Liver (tissue), 8 donors: ENCODE measurements at regions not wholly inside any gene's neighbourhood (a gene's known extent, or its start where the extent isn't known, plus 50 kb on each side); places are given as distances from the start of the nearest gene placed in this dataset.

Experiments
- DNase-seq: peaks from one replicate; pipeline ENCODE4 v3.0.0-alpha.2; 2017; ENCODE audit warnings: low spot score
- H3K27ac ChIP-seq, 2 donors: one replicate each; pipeline ENCODE4 v1.7.0; 2013; ENCODE audit warnings: inconsistent platforms in 2 of 2, low read length in 2 of 2, control low read depth in 1 of 2, low read depth in 1 of 2, mild to moderate bottlenecking in 1 of 2
- H3K27me3 ChIP-seq, 4 donors: one replicate each; pipeline versions ENCODE4 v1.6.1 to v1.7.0; 2013; ENCODE audit warnings: low read length in 3 of 4, inconsistent platforms in 1 of 4, mild to moderate bottlenecking in 1 of 4, moderate library complexity in 1 of 4; ENCODE audit not compliant: control insufficient read depth in 4 of 4, insufficient read depth in 4 of 4
- H3K36me3 ChIP-seq, 4 donors: one replicate each; pipeline versions ENCODE4 v1.6.1 to v1.7.0; 2013; ENCODE audit warnings: low read length in 3 of 4, mild to moderate bottlenecking in 3 of 4, low read depth in 1 of 4, moderate library complexity in 1 of 4; ENCODE audit not compliant: control insufficient read depth in 4 of 4, insufficient read depth in 3 of 4
- H3K4me1 ChIP-seq, 4 donors: one replicate each; pipeline versions ENCODE4 v1.6.1 to v1.7.0; 2013; ENCODE audit warnings: low read length in 3 of 4, mild to moderate bottlenecking in 3 of 4, moderate library complexity in 1 of 4; ENCODE audit not compliant: control insufficient read depth in 4 of 4, insufficient read depth in 4 of 4
- H3K4me3 ChIP-seq, 3 donors: one replicate each; pipeline versions ENCODE4 v1.6.1 to v1.7.0; 2013; ENCODE audit warnings: low read length in 3 of 3, control low read depth in 1 of 3, low read depth in 1 of 3, mild to moderate bottlenecking in 1 of 3
- H3K9ac ChIP-seq, 2 donors: one replicate each; pipeline ENCODE4 v1.7.0; 2013; ENCODE audit warnings: low read length in 2 of 2, mild to moderate bottlenecking in 2 of 2, moderate library complexity in 2 of 2, control low read depth in 1 of 2, low read depth in 1 of 2
- H3K9me3 ChIP-seq, 4 donors: one replicate each; pipeline versions ENCODE4 v1.6.1 to v1.7.0; 2013; ENCODE audit warnings: low read length in 3 of 4; ENCODE audit not compliant: control insufficient read depth in 4 of 4
- FOXA1 ChIP-seq: IDR thresholded peaks from 2 replicates; pipeline ENCODE4 v1.6.1; 2016; ENCODE audit warnings: antibody characterized with exemption
- FOXA2 ChIP-seq: IDR thresholded peaks from 2 replicates; pipeline ENCODE4 v1.6.1; 2016; ENCODE audit warnings: antibody characterized with exemption
- GABPA ChIP-seq, 2 donors: IDR thresholded peaks in 1 of 2; conservative IDR thresholded peaks in 1 of 2; 2 replicates each; pipeline ENCODE4 v1.6.1; 2016; ENCODE audit warnings: antibody characterized with exemption in 2 of 2, mild to moderate bottlenecking in 1 of 2, moderate library complexity in 1 of 2
- HNF4A ChIP-seq, 2 donors: conservative IDR thresholded peaks; 2 replicates each; pipeline ENCODE4 v1.6.1; 2016; ENCODE audit warnings: antibody characterized with exemption in 2 of 2, mild to moderate bottlenecking in 2 of 2
- NR2F2 ChIP-seq: IDR thresholded peaks from 2 replicates; pipeline ENCODE4 v1.6.1; 2016; ENCODE audit warnings: antibody characterized with exemption
- RAD21 ChIP-seq, 2 donors: IDR thresholded peaks; 2 replicates each; pipeline ENCODE4 v1.6.1; 2016; ENCODE audit warnings: antibody characterized with exemption in 2 of 2, mild to moderate bottlenecking in 2 of 2
- RXRA ChIP-seq, 2 donors: IDR thresholded peaks; 2 replicates each; pipeline ENCODE4 v1.6.1; 2017 to 2018; ENCODE audit warnings: antibody characterized with exemption in 2 of 2, mild to moderate bottlenecking in 1 of 2
- SP1 ChIP-seq: IDR thresholded peaks from 2 replicates; pipeline ENCODE4 v1.6.1; 2018; ENCODE audit warnings: antibody characterized with exemption, mild to moderate bottlenecking
- YY1 ChIP-seq: IDR thresholded peaks from 2 replicates; pipeline ENCODE4 v1.6.1; 2016; ENCODE audit warnings: antibody characterized with exemption, mild to moderate bottlenecking
- WGBS: extraction: QIAGEN DNeasy Blood & Tissue Kit; methylation state at CpG from one replicate; pipeline ENCODE4 v1.1.7; 2013; 5-methylcytosine and 5-hydroxymethylcytosine counted together
- TF ChIP-seq, protein P1 (sequence below): IDR thresholded peaks from 2 replicates; pipeline ENCODE4 v1.6.1; 2016; ENCODE audit warnings: antibody characterized with exemption, mild to moderate bottlenecking
- TF ChIP-seq, protein P2 (sequence below): fragments of 150-350 bp; IDR thresholded peaks from 2 replicates; pipeline ENCODE4 v1.5.1; 2017; ENCODE audit warnings: improper control_type of control experiment, low read depth, low read length; ENCODE audit not compliant: missing input control
- TF ChIP-seq, protein P3 (sequence below): IDR thresholded peaks from 2 replicates; pipeline ENCODE4 v1.6.1; 2016; ENCODE audit warnings: antibody characterized with exemption
- donor health status: healthy.
- donor health status: healthy.
- donor health status: healthy.
- donor health status: healthy.
- donor health status: healthy.

DNA sequence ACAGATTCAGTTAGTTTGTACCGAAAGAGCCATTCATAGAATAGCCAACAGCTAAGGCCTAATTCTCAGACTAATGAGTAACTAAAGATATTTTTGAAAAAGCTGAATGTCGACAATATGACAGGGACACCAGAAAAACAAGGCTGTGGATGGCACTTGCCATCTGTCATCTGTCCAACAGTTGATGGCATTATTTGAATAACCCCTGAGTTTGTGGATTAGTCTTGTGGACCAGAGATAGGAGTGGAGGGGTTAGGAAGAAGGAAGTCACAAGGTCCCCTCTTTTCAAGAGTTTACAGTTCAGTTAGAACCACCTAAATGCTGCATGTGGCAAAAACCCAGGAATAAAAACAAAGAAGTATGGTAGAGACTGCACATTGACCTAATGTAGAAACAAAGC, 356.5 kb upstream of the DUSP10 start:
- WGBS: 25% methylated on average over 2 of the region's 2 CpGs

DNA sequence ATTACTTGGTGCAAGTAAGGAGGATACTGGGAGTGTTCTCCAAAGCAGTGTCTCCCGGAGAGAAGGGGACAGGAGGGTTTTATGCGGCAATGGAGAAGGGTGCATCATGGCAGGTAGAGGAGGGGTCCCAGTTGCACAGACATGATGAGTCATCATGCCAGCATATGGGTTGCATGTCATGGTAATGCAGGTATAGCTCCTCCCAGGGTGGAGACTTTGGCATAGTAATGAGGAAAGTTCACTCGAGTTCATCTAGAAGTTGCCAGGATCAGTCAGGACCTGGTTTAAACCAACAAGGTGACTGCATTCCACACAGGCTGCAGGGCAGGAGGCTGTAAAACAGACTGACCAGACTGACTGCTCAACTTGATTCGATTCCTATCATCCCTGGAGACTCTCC, 355.7 kb upstream of the DUSP10 start:
- no peaks in the 10 kb centered on the region for H3K9me3 ChIP-seq

More for the DNA sequence above, 356.5 kb upstream of the DUSP10 start:
- Histone ChIP-seq H3K27ac (peak overlapping the region; percentile 26 to 39), H3K9me3 (no peaks in the 10 kb centered on the region), H3K9ac (no peak overlapping the region), H3K27me3 (no peaks in the 10 kb centered on the region), H3K4me3 (no peak overlapping the region), H3K4me1 (peaks cover 2 to 39% (median 14%) of the 10 kb centered on the region in 4 donors), H3K36me3 (no peaks in the 10 kb centered on the region)
- TF ChIP-seq, protein P1, sequence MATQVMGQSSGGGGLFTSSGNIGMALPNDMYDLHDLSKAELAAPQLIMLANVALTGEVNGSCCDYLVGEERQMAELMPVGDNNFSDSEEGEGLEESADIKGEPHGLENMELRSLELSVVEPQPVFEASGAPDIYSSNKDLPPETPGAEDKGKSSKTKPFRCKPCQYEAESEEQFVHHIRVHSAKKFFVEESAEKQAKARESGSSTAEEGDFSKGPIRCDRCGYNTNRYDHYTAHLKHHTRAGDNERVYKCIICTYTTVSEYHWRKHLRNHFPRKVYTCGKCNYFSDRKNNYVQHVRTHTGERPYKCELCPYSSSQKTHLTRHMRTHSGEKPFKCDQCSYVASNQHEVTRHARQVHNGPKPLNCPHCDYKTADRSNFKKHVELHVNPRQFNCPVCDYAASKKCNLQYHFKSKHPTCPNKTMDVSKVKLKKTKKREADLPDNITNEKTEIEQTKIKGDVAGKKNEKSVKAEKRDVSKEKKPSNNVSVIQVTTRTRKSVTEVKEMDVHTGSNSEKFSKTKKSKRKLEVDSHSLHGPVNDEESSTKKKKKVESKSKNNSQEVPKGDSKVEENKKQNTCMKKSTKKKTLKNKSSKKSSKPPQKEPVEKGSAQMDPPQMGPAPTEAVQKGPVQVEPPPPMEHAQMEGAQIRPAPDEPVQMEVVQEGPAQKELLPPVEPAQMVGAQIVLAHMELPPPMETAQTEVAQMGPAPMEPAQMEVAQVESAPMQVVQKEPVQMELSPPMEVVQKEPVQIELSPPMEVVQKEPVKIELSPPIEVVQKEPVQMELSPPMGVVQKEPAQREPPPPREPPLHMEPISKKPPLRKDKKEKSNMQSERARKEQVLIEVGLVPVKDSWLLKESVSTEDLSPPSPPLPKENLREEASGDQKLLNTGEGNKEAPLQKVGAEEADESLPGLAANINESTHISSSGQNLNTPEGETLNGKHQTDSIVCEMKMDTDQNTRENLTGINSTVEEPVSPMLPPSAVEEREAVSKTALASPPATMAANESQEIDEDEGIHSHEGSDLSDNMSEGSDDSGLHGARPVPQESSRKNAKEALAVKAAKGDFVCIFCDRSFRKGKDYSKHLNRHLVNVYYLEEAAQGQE: no peak
- TF ChIP-seq, protein P2, sequence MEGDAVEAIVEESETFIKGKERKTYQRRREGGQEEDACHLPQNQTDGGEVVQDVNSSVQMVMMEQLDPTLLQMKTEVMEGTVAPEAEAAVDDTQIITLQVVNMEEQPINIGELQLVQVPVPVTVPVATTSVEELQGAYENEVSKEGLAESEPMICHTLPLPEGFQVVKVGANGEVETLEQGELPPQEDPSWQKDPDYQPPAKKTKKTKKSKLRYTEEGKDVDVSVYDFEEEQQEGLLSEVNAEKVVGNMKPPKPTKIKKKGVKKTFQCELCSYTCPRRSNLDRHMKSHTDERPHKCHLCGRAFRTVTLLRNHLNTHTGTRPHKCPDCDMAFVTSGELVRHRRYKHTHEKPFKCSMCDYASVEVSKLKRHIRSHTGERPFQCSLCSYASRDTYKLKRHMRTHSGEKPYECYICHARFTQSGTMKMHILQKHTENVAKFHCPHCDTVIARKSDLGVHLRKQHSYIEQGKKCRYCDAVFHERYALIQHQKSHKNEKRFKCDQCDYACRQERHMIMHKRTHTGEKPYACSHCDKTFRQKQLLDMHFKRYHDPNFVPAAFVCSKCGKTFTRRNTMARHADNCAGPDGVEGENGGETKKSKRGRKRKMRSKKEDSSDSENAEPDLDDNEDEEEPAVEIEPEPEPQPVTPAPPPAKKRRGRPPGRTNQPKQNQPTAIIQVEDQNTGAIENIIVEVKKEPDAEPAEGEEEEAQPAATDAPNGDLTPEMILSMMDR: no peak
- no peak for TF ChIP-seq HNF4A (conservative IDR thresholded peaks at IDR 0.05)
- TF ChIP-seq, protein P3, sequence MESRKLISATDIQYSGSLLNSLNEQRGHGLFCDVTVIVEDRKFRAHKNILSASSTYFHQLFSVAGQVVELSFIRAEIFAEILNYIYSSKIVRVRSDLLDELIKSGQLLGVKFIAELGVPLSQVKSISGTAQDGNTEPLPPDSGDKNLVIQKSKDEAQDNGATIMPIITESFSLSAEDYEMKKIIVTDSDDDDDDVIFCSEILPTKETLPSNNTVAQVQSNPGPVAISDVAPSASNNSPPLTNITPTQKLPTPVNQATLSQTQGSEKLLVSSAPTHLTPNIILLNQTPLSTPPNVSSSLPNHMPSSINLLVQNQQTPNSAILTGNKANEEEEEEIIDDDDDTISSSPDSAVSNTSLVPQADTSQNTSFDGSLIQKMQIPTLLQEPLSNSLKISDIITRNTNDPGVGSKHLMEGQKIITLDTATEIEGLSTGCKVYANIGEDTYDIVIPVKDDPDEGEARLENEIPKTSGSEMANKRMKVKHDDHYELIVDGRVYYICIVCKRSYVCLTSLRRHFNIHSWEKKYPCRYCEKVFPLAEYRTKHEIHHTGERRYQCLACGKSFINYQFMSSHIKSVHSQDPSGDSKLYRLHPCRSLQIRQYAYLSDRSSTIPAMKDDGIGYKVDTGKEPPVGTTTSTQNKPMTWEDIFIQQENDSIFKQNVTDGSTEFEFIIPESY: no peak
- TF ChIP-seq FOXA1: no peak
- TF ChIP-seq SP1: no peak
- TF ChIP-seq GABPA (IDR thresholded peaks at IDR 0.05 in 1 of 2, conservative IDR thresholded peaks at IDR 0.05 in 1 of 2): no peak
- TF ChIP-seq RXRA (IDR thresholded peaks at IDR 0.05): no peak
- no peak for TF ChIP-seq FOXA2
- TF ChIP-seq NR2F2: no peak
- no peak for DNase-seq

More for the DNA sequence above, 355.7 kb upstream of the DUSP10 start:
- Histone ChIP-seq H3K4me1 (peaks cover 2 to 45% (median 14%) of the 10 kb centered on the region in 4 donors), H3K27me3 (no peaks in the 10 kb centered on the region), H3K4me3 (no peak overlapping the region), H3K9ac (no peak overlapping the region), H3K36me3 (no peaks in the 10 kb centered on the region), H3K27ac (no peak overlapping the region)
- TF ChIP-seq RXRA (IDR thresholded peaks at IDR 0.05) (peak; percentile 30 to 41), HNF4A (conservative IDR thresholded peaks at IDR 0.05) (no peak), RAD21 (IDR thresholded peaks at IDR 0.05) (no peak), YY1 (peak; percentile 9)
- TF ChIP-seq, protein P3: no peak
- no peak for DNase-seq
- 76% methylated on average over 4 of the region's 4 CpGs for WGBS
